ENCODE measurements at regions not wholly inside any gene's neighbourhood (a gene's known extent, or its start where the extent isn't known, plus 50 kb on each side); places are given as distances from the start of the nearest gene placed in this dataset.
A peak's percentile ranks its signal among the peaks of the same experiment; 100 is the strongest.

- TF ChIP-seq CTCF (IDR thresholded peaks at IDR 0.05; ENCODE audit: insufficient read depth, low read depth, low read length, missing control alignments), result no peak
- H3K4me3 ChIP-seq (ENCODE audit: low read depth, low read length), result no peak overlapping the region
- no peak for DNase-seq (ENCODE audit: low read depth)
Observed at GRCh38 chr18:47422524-47422923, 171.1 kb upstream of the SKOR2 start.

- no peak overlapping the region for H3K4me3 ChIP-seq (ENCODE audit: low read depth, low read length)
- DNase-seq (ENCODE audit: low read depth), result peak; percentile 52
- TF ChIP-seq CTCF (IDR thresholded peaks at IDR 0.05; ENCODE audit: insufficient read depth, low read depth, low read length, missing control alignments), result no peak
Observed at GRCh38 chr18:47420130-47420529, 168.7 kb upstream of the SKOR2 start.

DNA sequence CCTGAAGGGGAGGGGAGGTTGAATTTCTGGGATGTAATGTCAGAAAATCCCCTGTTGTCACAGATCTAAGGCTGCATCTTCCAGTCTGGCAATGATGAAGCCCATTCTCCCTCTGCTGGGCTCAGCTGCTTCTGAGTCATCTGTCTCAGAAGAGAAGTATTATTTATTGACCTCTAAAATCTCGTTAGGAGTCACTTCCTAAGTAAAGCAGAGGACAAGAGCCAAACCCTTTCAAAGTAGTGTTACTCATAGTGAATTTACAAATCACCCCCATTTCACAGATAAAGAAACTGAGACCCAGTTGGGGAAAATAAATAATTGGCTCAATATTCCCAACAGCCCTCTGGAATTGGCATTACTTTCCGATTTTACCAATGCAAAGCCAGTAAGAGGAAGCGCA lies 167.3 kb upstream of the SKOR2 start:
- H3K4me3 ChIP-seq (ENCODE audit: low read depth, low read length), result no peak overlapping the region
- no peak for TF ChIP-seq CTCF (IDR thresholded peaks at IDR 0.05; ENCODE audit: insufficient read depth, low read depth, low read length, missing control alignments)
- no peak for DNase-seq (ENCODE audit: low read depth)

DNA sequence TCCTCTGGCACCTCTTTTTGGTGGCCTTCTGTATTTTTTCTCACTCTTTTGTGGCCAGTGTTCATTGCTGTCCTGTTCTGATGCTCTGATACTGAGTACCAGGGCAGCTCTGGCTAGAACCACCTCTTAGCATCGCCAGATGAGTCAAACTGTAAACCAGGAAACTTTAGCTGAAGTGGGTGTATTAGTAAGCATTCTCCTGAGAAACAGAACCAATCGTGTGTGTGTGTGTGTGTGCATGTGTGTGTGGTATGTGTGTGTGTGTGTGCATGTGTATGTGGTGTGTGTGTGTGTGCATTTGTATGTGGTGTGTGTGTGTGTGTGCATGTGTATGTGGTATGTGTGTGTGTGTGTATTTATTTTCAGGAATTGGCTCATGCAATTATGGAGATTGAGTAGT lies 166.3 kb upstream of the SKOR2 start:
- TF ChIP-seq CTCF (IDR thresholded peaks at IDR 0.05; ENCODE audit: insufficient read depth, low read depth, low read length, missing control alignments), result no peak
- DNase-seq (ENCODE audit: low read depth), result peak; percentile 44
- no peak overlapping the region for H3K4me3 ChIP-seq (ENCODE audit: low read depth, low read length)

DNA sequence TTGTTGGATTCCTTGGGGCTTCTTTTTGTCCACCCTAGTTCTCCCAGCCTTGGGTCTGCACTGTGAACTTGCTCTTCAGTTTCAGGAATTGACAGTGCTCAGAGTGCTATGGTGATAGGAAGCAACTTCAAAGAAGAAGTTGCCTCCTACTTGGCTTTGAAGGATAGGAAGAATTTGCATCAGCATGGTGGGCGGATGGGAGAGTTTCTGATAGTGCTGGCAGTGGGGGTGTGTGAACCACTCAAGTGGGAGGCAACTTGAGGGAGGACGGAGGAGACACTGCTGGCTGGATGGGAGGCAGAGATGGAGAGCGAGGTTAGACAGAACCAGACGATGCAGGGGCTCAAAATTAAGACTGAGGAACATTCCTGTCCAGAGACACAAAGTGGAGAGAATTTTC lies 164.4 kb upstream of the SKOR2 start:
- DNase-seq (ENCODE audit: low read depth), result no peak
- H3K4me3 ChIP-seq (ENCODE audit: low read depth, low read length), result no peak overlapping the region
- no peak for TF ChIP-seq CTCF (IDR thresholded peaks at IDR 0.05; ENCODE audit: insufficient read depth, low read depth, low read length, missing control alignments)

- no peak for DNase-seq (ENCODE audit: low read depth)
- TF ChIP-seq CTCF (IDR thresholded peaks at IDR 0.05; ENCODE audit: insufficient read depth, low read depth, low read length, missing control alignments), result no peak
- no peak overlapping the region for H3K4me3 ChIP-seq (ENCODE audit: low read depth, low read length)
Observed at GRCh38 chr18:47413327-47413726, 161.9 kb upstream of the SKOR2 start.

- DNase-seq (ENCODE audit: low read depth), result no peak
- H3K4me3 ChIP-seq (ENCODE audit: low read depth, low read length), result no peak overlapping the region
- TF ChIP-seq CTCF (IDR thresholded peaks at IDR 0.05; ENCODE audit: insufficient read depth, low read depth, low read length, missing control alignments), result no peak
Observed at GRCh38 chr18:47412924-47413323, 161.5 kb upstream of the SKOR2 start.
